ENCODE measurements at regions not wholly inside any gene's neighbourhood (a gene's known extent, or its start where the extent isn't known, plus 50 kb on each side); places are given as distances from the start of the nearest gene placed in this dataset.
"Not testable (repeated sequence)": the region's sequence is repeated elsewhere in the genome, so short reads cannot be mapped to it uniquely, and the experiment has no call there.

GRCh38 chr12:25706646-25707045, 153.6 kb upstream of the LMNTD1 start:
- not testable (repeated sequence) for TF ChIP-seq CTCF (IDR thresholded peaks at IDR 0.05; ENCODE audit: low read depth, low read length); MAX (IDR thresholded peaks at IDR 0.05; ENCODE audit: low read depth, low read length); POLR2A (IDR thresholded peaks at IDR 0.05; ENCODE audit: extremely low read depth, insufficient read length)
